ENCODE measurements at regions not wholly inside any gene's neighbourhood (a gene's known extent, or its start where the extent isn't known, plus 50 kb on each side); places are given as distances from the start of the nearest gene placed in this dataset.

DNA sequence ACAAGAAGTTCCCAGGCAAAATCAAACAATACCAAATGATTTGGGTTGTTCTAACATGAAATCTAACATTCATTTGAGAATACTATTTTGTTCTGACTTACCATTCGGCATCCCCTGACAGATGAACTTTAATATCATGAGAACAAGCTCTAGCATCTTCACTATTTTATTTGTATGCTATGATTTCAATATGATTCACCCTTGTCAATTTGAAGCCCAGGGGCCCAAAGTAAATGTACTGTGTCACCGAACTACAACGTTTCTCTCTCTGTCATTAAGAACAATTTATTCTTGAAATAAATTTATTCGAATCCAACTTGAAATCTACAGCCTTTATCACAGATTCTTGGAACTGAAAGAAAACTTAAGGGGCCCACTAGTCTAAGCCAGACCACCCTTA, 146.2 kb upstream of the RASSF8 start:
- ATAC-seq = no peak
- intact Hi-C loops (cut with DNase I) = no loop called here
- DNase-seq = no peak

DNA sequence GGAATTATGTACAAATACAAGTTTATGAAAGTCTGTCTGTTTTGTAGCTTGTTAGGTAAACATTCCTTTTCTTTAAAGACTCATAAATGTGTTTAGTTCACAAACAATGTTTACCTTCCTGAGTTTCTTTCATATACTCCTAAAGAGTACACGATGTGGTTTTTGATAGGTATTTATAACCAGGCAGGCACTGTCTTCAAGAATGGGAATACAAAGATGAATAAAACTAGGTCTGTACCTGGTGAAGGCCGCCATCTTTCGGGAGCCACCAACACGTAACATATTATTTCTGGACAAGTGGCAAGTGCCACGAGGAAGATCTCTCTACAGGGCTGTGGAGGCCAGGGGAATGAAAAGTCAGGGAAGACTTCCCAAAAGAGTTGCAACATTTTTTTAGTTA, 144.6 kb upstream of the RASSF8 start:
- peaks cover 0 to 16% (median 0%) of the 10 kb centered on the region in 12 donors for H3K9me3 ChIP-seq
- TF ChIP-seq, protein P1, sequence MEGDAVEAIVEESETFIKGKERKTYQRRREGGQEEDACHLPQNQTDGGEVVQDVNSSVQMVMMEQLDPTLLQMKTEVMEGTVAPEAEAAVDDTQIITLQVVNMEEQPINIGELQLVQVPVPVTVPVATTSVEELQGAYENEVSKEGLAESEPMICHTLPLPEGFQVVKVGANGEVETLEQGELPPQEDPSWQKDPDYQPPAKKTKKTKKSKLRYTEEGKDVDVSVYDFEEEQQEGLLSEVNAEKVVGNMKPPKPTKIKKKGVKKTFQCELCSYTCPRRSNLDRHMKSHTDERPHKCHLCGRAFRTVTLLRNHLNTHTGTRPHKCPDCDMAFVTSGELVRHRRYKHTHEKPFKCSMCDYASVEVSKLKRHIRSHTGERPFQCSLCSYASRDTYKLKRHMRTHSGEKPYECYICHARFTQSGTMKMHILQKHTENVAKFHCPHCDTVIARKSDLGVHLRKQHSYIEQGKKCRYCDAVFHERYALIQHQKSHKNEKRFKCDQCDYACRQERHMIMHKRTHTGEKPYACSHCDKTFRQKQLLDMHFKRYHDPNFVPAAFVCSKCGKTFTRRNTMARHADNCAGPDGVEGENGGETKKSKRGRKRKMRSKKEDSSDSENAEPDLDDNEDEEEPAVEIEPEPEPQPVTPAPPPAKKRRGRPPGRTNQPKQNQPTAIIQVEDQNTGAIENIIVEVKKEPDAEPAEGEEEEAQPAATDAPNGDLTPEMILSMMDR (IDR thresholded peaks at IDR 0.05) = no peak
- no peak overlapping the region for H3K27ac ChIP-seq
- intact Hi-C loops (cut with DNase I) = no loop called here
- H3K27me3 ChIP-seq = no peaks in the 10 kb centered on the region
- DNase-seq = no peak
- H3K4me3 ChIP-seq = no peak overlapping the region
- ATAC-seq = no peak
- WGBS, 4 donors = 92 to 95% (median 94%) methylated on average over 5 of the region's 5 CpGs
- no peaks in the 10 kb centered on the region for H3K4me1 ChIP-seq
- no peaks in the 10 kb centered on the region for H3K36me3 ChIP-seq

More for the DNA sequence above, 146.2 kb upstream of the RASSF8 start:
- no peaks in the 10 kb centered on the region for H3K4me1 ChIP-seq
- H3K27me3 ChIP-seq = no peaks in the 10 kb centered on the region
- H3K27ac ChIP-seq = no peak overlapping the region
- H3K36me3 ChIP-seq = no peaks in the 10 kb centered on the region
- no peak overlapping the region for H3K4me3 ChIP-seq
- peaks cover 0 to 13% (median 0%) of the 10 kb centered on the region in 12 donors for H3K9me3 ChIP-seq
- 85 to 92% (median 87%) methylated on average over 4 of the region's 4 CpGs for WGBS, 4 donors
- TF ChIP-seq POLR2A (IDR thresholded peaks at IDR 0.05) = no peak
- TF ChIP-seq, protein P1 (IDR thresholded peaks at IDR 0.05) = no peak

DNA sequence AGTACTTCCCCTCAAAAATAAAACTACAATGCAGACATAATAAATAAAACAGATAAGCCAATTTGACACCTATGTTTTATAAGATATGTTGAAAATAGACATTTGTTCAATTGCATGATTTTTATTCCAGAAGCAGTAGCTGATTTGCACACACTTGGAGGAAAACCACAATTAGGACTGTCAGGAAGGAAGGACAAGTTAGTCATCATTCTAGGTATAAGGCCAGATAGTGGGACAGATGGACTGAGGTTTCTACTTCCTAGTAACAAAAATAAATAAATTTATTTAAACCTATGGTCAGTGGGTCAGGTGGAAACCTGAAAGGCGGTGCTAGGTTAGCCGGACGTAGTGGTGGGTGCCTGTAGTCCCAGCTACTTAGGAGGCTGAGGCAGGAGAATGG, 141.8 kb upstream of the RASSF8 start:
- intact Hi-C loops (cut with DNase I) = no loop called here
- DNase-seq (no peak), ATAC-seq (no peak)
- Histone ChIP-seq H3K4me1 (no peaks in the 10 kb centered on the region), H3K4me3 (no peak overlapping the region), H3K27me3 (no peaks in the 10 kb centered on the region), H3K27ac (no peak overlapping the region), H3K9me3 (peaks cover 0 to 9% (median 0%) of the 10 kb centered on the region in 12 donors), H3K36me3 (no peaks in the 10 kb centered on the region)
- 69 to 95% (median 93%) methylated on average over 3 of the region's 3 CpGs for WGBS, 4 donors
- no peak for TF ChIP-seq POLR2A (IDR thresholded peaks at IDR 0.05)
- TF ChIP-seq, protein P1 (IDR thresholded peaks at IDR 0.05) = no peak

DNA sequence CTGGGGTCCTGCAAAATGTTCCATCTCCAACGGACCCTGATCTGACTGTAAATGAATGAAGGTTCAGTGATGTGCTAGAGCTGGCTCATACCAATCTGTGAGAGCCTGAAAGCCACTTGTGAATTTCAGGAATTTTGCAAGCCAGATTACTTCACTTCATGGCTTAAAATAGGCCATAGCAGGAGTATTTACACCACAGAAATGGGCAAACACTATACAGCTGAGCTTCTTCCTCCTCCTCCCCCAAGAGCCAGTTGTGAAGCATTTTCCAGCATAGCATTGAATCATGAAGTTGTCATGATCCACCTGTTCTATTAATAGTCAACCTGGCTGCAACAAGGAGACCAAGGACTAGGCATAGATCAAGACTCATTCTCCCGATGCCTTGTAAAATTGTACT, 141.3 kb upstream of the RASSF8 start:
- 89 to 92% (median 89%) methylated on average over 2 of the region's 2 CpGs for WGBS, 4 donors

More for the DNA sequence above, 141.3 kb upstream of the RASSF8 start:
- TF ChIP-seq POLR2A (IDR thresholded peaks at IDR 0.05) = no peak
- TF ChIP-seq, protein P1 (IDR thresholded peaks at IDR 0.05) = no peak
- intact Hi-C loops (cut with DNase I) = no loop called here
- Histone ChIP-seq H3K4me1 (no peaks in the 10 kb centered on the region), H3K27me3 (no peaks in the 10 kb centered on the region), H3K36me3 (no peaks in the 10 kb centered on the region), H3K27ac (no peak overlapping the region), H3K9me3 (peaks cover 0 to 9% (median 0%) of the 10 kb centered on the region in 12 donors), H3K4me3 (no peak overlapping the region)
- no peak for DNase-seq
- no peak for ATAC-seq

All from heart left ventricle (tissue), 16 donors.